SK-N-SH (cell line): ENCODE measurements at regions not wholly inside any gene's neighbourhood (a gene's known extent, or its start where the extent isn't known, plus 50 kb on each side); places are given as distances from the start of the nearest gene placed in this dataset.

Source experiments
- CTCF ChIA-PET: fragments of 300-600, 350-600 bp; formaldehyde crosslinking; extraction: SDS; loops from one replicate; lab custom pipeline; 2021; lab: Yijun Ruan, JAX
- POLR2A ChIA-PET: fragments of 350-600 bp; sonication (Branson Sonifier 250); formaldehyde crosslinking; extraction: SDS; loops from one replicate; lab custom pipeline; 2020; ENCODE audit warnings: antibody characterized with exemption, inconsistent platforms; lab: Yijun Ruan, JAX
- DNase-seq: peaks from one replicate; pipeline ENCODE4 v3.0.0; 2012
- H2AFZ ChIP-seq: fragments of 200-600 bp; sonication (generic); 2 replicates; pipeline ENCODE4 v1.8.1; 2016; ENCODE audit warnings: antibody characterized with exemption, mild to moderate bottlenecking, low read depth
- H3F3A ChIP-seq: fragments of 200-600 bp; sonication (generic); replicated peaks from 2 replicates; pipeline ENCODE3; 2016; ENCODE audit warnings: antibody characterized with exemption, mild to moderate bottlenecking; ENCODE audit not compliant: insufficient read depth
- H3K27ac ChIP-seq, 2 experiments: fragments of 200-500 bp in 1 of 2; fragments of 200-600 bp in 1 of 2; sonication (Bioruptor generic) in 1 of 2; sonication (generic), shearing (Covaris generic) in 1 of 2; 2 replicates each; pipeline versions ENCODE4 v1.5.1 to v1.6.1; 2014 to 2016; ENCODE audit warnings: low read depth in 2 of 2, inconsistent platforms in 1 of 2, low read length in 1 of 2, mild to moderate bottlenecking in 1 of 2, mixed read lengths in 1 of 2
- H3K27me3 ChIP-seq: fragments of 200-600 bp; sonication (generic), shearing (Covaris generic); 2 replicates; pipeline ENCODE4 v1.6.1; 2016; ENCODE audit warnings: mixed run types; ENCODE audit not compliant: insufficient read depth
- H3K36me3 ChIP-seq, 2 experiments: fragments of 200-500 bp in 1 of 2; fragments of 200-600 bp in 1 of 2; sonication (Bioruptor generic) in 1 of 2; sonication (generic) in 1 of 2; replicated peaks in 1 of 2; 2 replicates each; pipeline versions ENCODE3 to v1.5.1; 2014 to 2016; ENCODE audit warnings: low read length in 1 of 2, mild to moderate bottlenecking in 1 of 2; ENCODE audit not compliant: insufficient read depth in 2 of 2, control insufficient read depth in 1 of 2
- H3K4me1 ChIP-seq, 2 experiments: fragments of 200-500 bp in 1 of 2; fragments of 200-600 bp in 1 of 2; sonication (Bioruptor generic) in 1 of 2; sonication (generic), shearing (Covaris generic) in 1 of 2; 2 replicates each; pipeline versions ENCODE4 v1.5.1 to v1.6.1; 2014 to 2016; ENCODE audit warnings: low read depth in 1 of 2, low read length in 1 of 2, mixed run types in 1 of 2; ENCODE audit not compliant: insufficient read depth in 2 of 2, control insufficient read depth in 1 of 2
- H3K4me2 ChIP-seq: fragments of 200-600 bp; sonication (generic), shearing (Covaris generic); 2 replicates; pipeline ENCODE4 v1.6.1; 2017; ENCODE audit warnings: mixed run types
- H3K4me3 ChIP-seq, 2 experiments: fragments of 200-500 bp in 1 of 2; fragments of 200-600 bp in 1 of 2; sonication (Bioruptor generic) in 1 of 2; sonication (generic), shearing (Covaris generic) in 1 of 2; 2 replicates each; pipeline versions ENCODE4 v1.5.1 to v1.8.1; 2014 to 2016; ENCODE audit warnings: low read depth in 2 of 2, inconsistent platforms in 1 of 2, low read length in 1 of 2, mild to moderate bottlenecking in 1 of 2, mixed read lengths in 1 of 2, moderate library complexity in 1 of 2
- H3K79me2 ChIP-seq: fragments of 200-600 bp; sonication (generic); 2 replicates; pipeline ENCODE4 v1.8.1; 2017; ENCODE audit warnings: mild to moderate bottlenecking; ENCODE audit not compliant: insufficient read depth
- H3K9ac ChIP-seq: fragments of 200-600 bp; sonication (generic); 2 replicates; pipeline ENCODE4 v1.6.1; 2017; ENCODE audit warnings: mixed run types
- H3K9me2 ChIP-seq: fragments of 200-600 bp; sonication (generic); 2 replicates; pipeline ENCODE4 v1.6.1; 2017; ENCODE audit warnings: mixed run types
- H3K9me3 ChIP-seq: fragments of 200-600 bp; sonication (generic); 2 replicates; pipeline ENCODE4 v1.6.1; 2017; ENCODE audit warnings: mixed run types, mild to moderate bottlenecking, moderate library complexity
- H4K20me1 ChIP-seq: fragments of 200-600 bp; sonication (generic); 2 replicates; pipeline ENCODE4 v1.6.1; 2017; ENCODE audit warnings: mild to moderate bottlenecking, mixed run types; ENCODE audit not compliant: insufficient read depth
- FOXJ3 ChIP-seq: sonication (generic); formaldehyde crosslinking; IDR thresholded peaks from 2 replicates; pipeline ENCODE4 v1.5.1; 2020; ENCODE audit warnings: mild to moderate bottlenecking, missing genetic modification reagents
- FOXM1 ChIP-seq: IDR thresholded peaks from 2 replicates; pipeline ENCODE4 v1.4.0; 2012; ENCODE audit warnings: low read depth, mild to moderate bottlenecking
- JUND ChIP-seq: IDR thresholded peaks from 2 replicates; pipeline ENCODE4 v1.4.0; 2012
- NRF1 ChIP-seq: IDR thresholded peaks from 2 replicates; pipeline ENCODE4 v1.6.1; 2012; ENCODE audit warnings: low read depth, mild to moderate bottlenecking, low read length
- RAD21 ChIP-seq: IDR thresholded peaks from 2 replicates; pipeline ENCODE4 v1.6.1; 2012; ENCODE audit warnings: mild to moderate bottlenecking, low read length
- RCOR1 ChIP-seq: fragments of 150-350 bp; IDR thresholded peaks from 2 replicates; pipeline ENCODE4 v1.6.1; 2017; ENCODE audit warnings: antibody characterized with exemption, low read length
- RFX5 ChIP-seq: IDR thresholded peaks from 2 replicates; pipeline ENCODE4 v1.6.1; 2012; ENCODE audit warnings: mild to moderate bottlenecking, improper control_type of control experiment, low read length
- SMC3 ChIP-seq: IDR thresholded peaks from 2 replicates; pipeline ENCODE4 v1.6.1; 2012; ENCODE audit warnings: low read depth, low read length, improper control_type of control experiment
- TAF1 ChIP-seq: IDR thresholded peaks from 2 replicates; pipeline ENCODE4 v1.6.1; 2012; ENCODE audit warnings: low read depth, mild to moderate bottlenecking, low read length, moderate library complexity, borderline replicate concordance
- TCF12 ChIP-seq: IDR thresholded peaks from 2 replicates; pipeline ENCODE4 v1.4.0; 2012
- WGBS: methylation state at CpG from one replicate; pipeline ENCODE4 v1.1.6; 2017; ENCODE audit warnings: low lambda C conversion rate; 5-methylcytosine and 5-hydroxymethylcytosine counted together
- TF ChIP-seq, protein P1 (sequence below): IDR thresholded peaks from 2 replicates; pipeline ENCODE4; 2012
- TF ChIP-seq, protein P2 (sequence below): fragments of 150-350 bp; IDR thresholded peaks from 2 replicates; pipeline ENCODE4 v1.6.1; 2017; ENCODE audit warnings: antibody characterized with exemption, low read length, low read depth, borderline replicate concordance
- TF ChIP-seq, protein P3 (sequence below): IDR thresholded peaks from 2 replicates; pipeline ENCODE4 v1.4.0; 2012; ENCODE audit warnings: low read depth, borderline replicate concordance

DNA sequence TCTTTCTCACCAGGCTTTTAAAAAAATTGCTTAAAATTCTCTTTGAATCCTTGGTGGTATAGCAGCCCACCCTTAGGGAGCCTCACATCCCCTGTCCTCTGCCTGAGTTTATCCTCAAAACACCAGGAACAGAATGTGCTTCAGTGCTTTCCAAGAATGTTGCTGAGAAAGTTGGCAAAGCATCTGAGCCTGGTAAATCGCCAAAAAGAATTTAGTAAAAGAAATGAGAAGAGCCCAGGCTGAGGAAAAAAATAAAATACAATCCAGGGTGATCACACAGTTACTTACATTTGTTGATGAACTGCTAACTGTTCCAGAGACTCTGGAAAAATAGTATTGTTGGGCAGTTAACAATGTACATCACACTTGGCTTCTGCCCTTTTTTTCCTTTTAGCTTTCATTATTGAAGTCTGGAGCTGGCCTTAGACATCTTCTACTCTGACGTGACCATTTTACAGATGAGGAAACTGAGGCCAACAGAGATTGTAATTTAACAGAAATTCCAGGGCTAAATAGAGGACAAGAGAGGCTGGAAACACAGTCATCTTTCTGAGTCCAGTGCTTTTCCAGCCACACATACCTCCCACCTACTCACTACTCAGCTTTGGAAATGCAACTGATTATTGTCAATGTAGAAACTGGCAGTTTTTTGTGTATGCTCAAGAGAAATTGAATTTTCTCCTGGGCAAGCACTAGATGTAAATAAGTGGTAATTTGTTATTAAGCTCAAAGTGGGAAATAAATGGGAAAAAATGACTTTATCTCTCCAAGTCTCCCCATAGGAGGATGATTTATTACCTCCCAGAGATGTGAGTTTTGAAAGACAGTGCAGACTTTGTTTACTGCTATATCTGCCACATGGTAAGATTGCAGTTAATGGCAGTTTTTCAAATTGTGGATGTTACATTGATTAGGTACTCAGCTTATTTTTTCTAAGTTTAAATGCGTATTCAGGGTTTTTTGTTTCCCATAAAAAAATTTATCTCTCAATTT lies 86.7 kb upstream of the ALDH1A1 start:
- Histone ChIP-seq H3K4me1 (no peaks in the 10 kb centered on the region; a peak in 1 of 4 replicates), H3K79me2 (no peaks in the 10 kb centered on the region), H2AFZ (no peak overlapping the region), H3F3A (no peaks in the 10 kb centered on the region), H3K9me3 (no peaks in the 10 kb centered on the region), H3K27ac (no peak overlapping the region), H3K36me3 (no peaks in the 10 kb centered on the region), H3K9me2 (no peaks in the 10 kb centered on the region), H3K4me2 (no peak overlapping the region), H3K27me3 (peaks cover 32% of the 10 kb centered on the region; the same call in 1 of the 2 replicates), H4K20me1 (no peaks in the 10 kb centered on the region), H3K9ac (no peak overlapping the region), H3K4me3 (no peak overlapping the region)
- 7% methylated on average over 3 of the region's 3 CpGs for WGBS
- CTCF ChIA-PET = interaction anchor here (1.0 kb wide), 1 partner anchor 11 kb away, joined by 3 read pairs; no protein-coding TSS in a partner anchor
- POLR2A ChIA-PET = no interaction called here
- DNase-seq = no peak
- TF ChIP-seq RAD21 (no peak), NRF1 (no peak), TCF12 (no peak), FOXM1 (no peak), FOXJ3 (CRISPR knock-in tag) (no peak), TAF1 (no peak), JUND (no peak), RCOR1 (no peak), RFX5 (no peak)
- TF ChIP-seq, protein P1, sequence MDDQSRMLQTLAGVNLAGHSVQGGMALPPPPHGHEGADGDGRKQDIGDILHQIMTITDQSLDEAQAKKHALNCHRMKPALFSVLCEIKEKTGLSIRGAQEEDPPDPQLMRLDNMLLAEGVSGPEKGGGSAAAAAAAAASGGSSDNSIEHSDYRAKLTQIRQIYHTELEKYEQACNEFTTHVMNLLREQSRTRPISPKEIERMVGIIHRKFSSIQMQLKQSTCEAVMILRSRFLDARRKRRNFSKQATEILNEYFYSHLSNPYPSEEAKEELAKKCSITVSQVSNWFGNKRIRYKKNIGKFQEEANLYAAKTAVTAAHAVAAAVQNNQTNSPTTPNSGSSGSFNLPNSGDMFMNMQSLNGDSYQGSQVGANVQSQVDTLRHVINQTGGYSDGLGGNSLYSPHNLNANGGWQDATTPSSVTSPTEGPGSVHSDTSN = no peak
- TF ChIP-seq, protein P2, sequence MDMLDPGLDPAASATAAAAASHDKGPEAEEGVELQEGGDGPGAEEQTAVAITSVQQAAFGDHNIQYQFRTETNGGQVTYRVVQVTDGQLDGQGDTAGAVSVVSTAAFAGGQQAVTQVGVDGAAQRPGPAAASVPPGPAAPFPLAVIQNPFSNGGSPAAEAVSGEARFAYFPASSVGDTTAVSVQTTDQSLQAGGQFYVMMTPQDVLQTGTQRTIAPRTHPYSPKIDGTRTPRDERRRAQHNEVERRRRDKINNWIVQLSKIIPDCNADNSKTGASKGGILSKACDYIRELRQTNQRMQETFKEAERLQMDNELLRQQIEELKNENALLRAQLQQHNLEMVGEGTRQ = no peak
- TF ChIP-seq, protein P3, sequence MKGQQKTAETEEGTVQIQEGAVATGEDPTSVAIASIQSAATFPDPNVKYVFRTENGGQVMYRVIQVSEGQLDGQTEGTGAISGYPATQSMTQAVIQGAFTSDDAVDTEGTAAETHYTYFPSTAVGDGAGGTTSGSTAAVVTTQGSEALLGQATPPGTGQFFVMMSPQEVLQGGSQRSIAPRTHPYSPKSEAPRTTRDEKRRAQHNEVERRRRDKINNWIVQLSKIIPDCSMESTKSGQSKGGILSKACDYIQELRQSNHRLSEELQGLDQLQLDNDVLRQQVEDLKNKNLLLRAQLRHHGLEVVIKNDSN = no peak

DNA sequence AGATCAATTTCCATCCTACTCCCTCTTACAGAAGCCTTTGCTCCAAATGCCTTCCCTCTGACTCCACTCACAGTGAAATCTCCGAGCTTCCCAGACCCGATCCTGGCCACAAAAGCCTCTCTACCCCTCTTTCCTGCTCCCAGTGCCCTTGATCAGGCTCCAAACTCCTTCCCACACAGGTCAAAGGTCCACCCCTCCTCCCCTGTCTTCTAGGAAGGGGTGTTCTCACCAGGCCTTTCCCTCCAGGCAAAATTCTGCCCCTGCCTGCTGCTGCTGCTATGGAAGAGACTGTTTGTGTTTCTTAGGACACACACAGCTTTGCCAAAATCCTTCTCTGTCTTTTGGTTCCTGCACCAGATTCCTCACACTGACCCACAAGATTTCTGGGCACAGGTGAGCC lies 85.8 kb upstream of the ALDH1A1 start:
- CTCF ChIA-PET = interaction anchor here (0.6 to 1.0 kb wide), 2 partner anchors 12 to 16 kb away, joined by 3 read pairs; no protein-coding TSS in a partner anchor
- Histone ChIP-seq H3K9me2 (no peaks in the 10 kb centered on the region), H2AFZ (no peak overlapping the region), H3K4me2 (no peak overlapping the region), H3K27ac (no peak overlapping the region), H3F3A (no peaks in the 10 kb centered on the region), H3K79me2 (no peaks in the 10 kb centered on the region), H3K27me3 (peaks cover 34% of the 10 kb centered on the region; the same call in 1 of the 2 replicates), H3K9ac (no peak overlapping the region), H4K20me1 (no peaks in the 10 kb centered on the region), H3K4me3 (no peak overlapping the region), H3K4me1 (no peaks in the 10 kb centered on the region; a peak in 1 of 4 replicates), H3K36me3 (no peaks in the 10 kb centered on the region), H3K9me3 (no peaks in the 10 kb centered on the region)
- WGBS = 0% methylated on average over 2 of the region's 2 CpGs
- TF ChIP-seq SMC3 (no peak), FOXM1 (no peak)
- TF ChIP-seq, protein P3 = no peak
- TF ChIP-seq, protein P2 = no peak
- DNase-seq = no peak
- POLR2A ChIA-PET = no interaction called here
